GM12891 (cell line): ENCODE measurements at regions not wholly inside any gene's neighbourhood (a gene's known extent, or its start where the extent isn't known, plus 50 kb on each side); places are given as distances from the start of the nearest gene placed in this dataset.

ENCODE experiments used
- DNase-seq: peaks from one replicate; pipeline ENCODE4 v3.0.0; 2011; ENCODE audit warnings: low spot score; ENCODE audit not compliant: insufficient read length
- FAIRE-seq: peaks from 2 replicates; lab custom pipeline; 2011; peaks lifted over from hg19 to GRCh38; lab: Jason Lieb, UNC
- PAX5 ChIP-seq: IDR thresholded peaks from 2 replicates; pipeline ENCODE4 v1.6.1; 2011; ENCODE audit warnings: low read length, moderate library complexity, mild to moderate bottlenecking; ENCODE audit not compliant: insufficient read depth, severe bottlenecking
- POLR2A ChIP-seq: IDR thresholded peaks from 2 replicates; pipeline ENCODE4 v1.6.1; 2011; ENCODE audit warnings: low read depth, low read length, control low read depth
- POLR2AphosphoS5 ChIP-seq: IDR thresholded peaks from 2 replicates; pipeline ENCODE4 v1.6.1; 2011; ENCODE audit warnings: low read depth, low read length, control low read depth
- POU2F2 ChIP-seq: IDR thresholded peaks from 2 replicates; pipeline ENCODE4 v1.6.1; 2011; ENCODE audit warnings: low read depth, mild to moderate bottlenecking, control low read depth, low read length, moderate library complexity
- SPI1 ChIP-seq: IDR thresholded peaks from 2 replicates; pipeline ENCODE4 v1.6.1; 2011; ENCODE audit warnings: low read depth, low read length, control low read depth
- TAF1 ChIP-seq: IDR thresholded peaks from 2 replicates; pipeline ENCODE4 v1.6.1; 2011; ENCODE audit warnings: low read depth, low read length, control low read depth

- DNase-seq (no peak), FAIRE-seq (no peak)
- TF ChIP-seq TAF1, result no peak
- TF ChIP-seq POLR2A, result no peak
- no peak for TF ChIP-seq POLR2AphosphoS5
- TF ChIP-seq SPI1, result no peak
- TF ChIP-seq POU2F2, result no peak
- no peak for TF ChIP-seq PAX5
Measured at GRCh38 chr2:5164776-5165525, 527.2 kb upstream of the SOX11 start.

GRCh38 chr2:5172923-5173322, 519.3 kb upstream of the SOX11 start:
- FAIRE-seq (no peak), DNase-seq (no peak)
- TF ChIP-seq TAF1 (no peak), POU2F2 (no peak), POLR2AphosphoS5 (no peak), PAX5 (no peak)

GRCh38 chr2:5173876-5174535, 518.2 kb upstream of the SOX11 start:
- DNase-seq (no peak), FAIRE-seq (no peak)
- TF ChIP-seq TAF1 (no peak), PAX5 (no peak), SPI1 (no peak), POU2F2 (no peak), POLR2A (no peak), POLR2AphosphoS5 (no peak)

GRCh38 chr2:5175231-5175630, 517.0 kb upstream of the SOX11 start:
- no peak for DNase-seq
- TF ChIP-seq SPI1 (no peak), PAX5 (no peak), POLR2AphosphoS5 (no peak), TAF1 (no peak), POLR2A (no peak)
- FAIRE-seq, result no peak

GRCh38 chr2:5176764-5177163, 515.4 kb upstream of the SOX11 start:
- TF ChIP-seq POU2F2 (no peak), POLR2A (no peak), TAF1 (no peak)
- no peak for FAIRE-seq
- no peak for DNase-seq

- no peak for FAIRE-seq
- no peak for DNase-seq
- TF ChIP-seq SPI1 (no peak), POLR2AphosphoS5 (no peak)
Measured at GRCh38 chr2:5183031-5183430, 509.2 kb upstream of the SOX11 start.

- no peak for FAIRE-seq
- no peak for DNase-seq
- TF ChIP-seq POU2F2 (no peak), PAX5 (no peak), POLR2AphosphoS5 (no peak), SPI1 (no peak), TAF1 (no peak), POLR2A (no peak)
Measured at GRCh38 chr2:5187283-5187682, 504.9 kb upstream of the SOX11 start.

- no peak for FAIRE-seq
- TF ChIP-seq TAF1 (no peak), POU2F2 (no peak), POLR2AphosphoS5 (no peak), PAX5 (no peak), POLR2A (no peak), SPI1 (no peak)
- DNase-seq, result no peak
Measured at GRCh38 chr2:5188636-5189035, 503.5 kb upstream of the SOX11 start.

GRCh38 chr2:5190023-5190422, 502.2 kb upstream of the SOX11 start:
- DNase-seq (no peak), FAIRE-seq (no peak)
- no peak for TF ChIP-seq PAX5
- TF ChIP-seq POLR2A, result no peak
- no peak for TF ChIP-seq SPI1
- TF ChIP-seq POU2F2, result no peak
- no peak for TF ChIP-seq POLR2AphosphoS5
- TF ChIP-seq TAF1, result no peak

GRCh38 chr2:5195636-5196035, 496.5 kb upstream of the SOX11 start:
- FAIRE-seq (no peak), DNase-seq (no peak)
- TF ChIP-seq POLR2A (no peak), TAF1 (no peak), SPI1 (no peak)
